GM23338 (cell line): ENCODE measurements at regions not wholly inside any gene's neighbourhood (a gene's known extent, or its start where the extent isn't known, plus 50 kb on each side); places are given as distances from the start of the nearest gene placed in this dataset.

Experiments used
- ATAC-seq: fragments of 200-7000 bp; cut with Tn5 transposase; 3 replicates; pipeline ENCODE4 v1.9.1; 2020
- DNase-seq: peaks from one replicate; pipeline ENCODE4 v3.0.0-alpha.2; 2015; ENCODE audit warnings: low spot score
- H2AFZ ChIP-seq: fragments of 200-600 bp; sonication (generic); 2 replicates; pipeline ENCODE4 v1.8.0; 2016; ENCODE audit warnings: antibody characterized with exemption, mild to moderate bottlenecking, moderate library complexity
- H3F3A ChIP-seq: fragments of 200-600 bp; sonication (generic); replicated peaks from 2 replicates; pipeline ENCODE4 v1.8.0; 2017; ENCODE audit warnings: antibody characterized with exemption, mixed run types, low read depth
- H3K27ac ChIP-seq: fragments of 200-600 bp; sonication (generic); 2 replicates; pipeline ENCODE4 v1.6.1; 2016; ENCODE audit warnings: low read depth
- H3K27me3 ChIP-seq: fragments of 200-600 bp; sonication (generic); 2 replicates; pipeline ENCODE4 v1.8.0; 2016; ENCODE audit warnings: mild to moderate bottlenecking, mixed run types, moderate library complexity; ENCODE audit not compliant: insufficient read depth
- H3K36me3 ChIP-seq: fragments of 200-600 bp; sonication (generic); 2 replicates; pipeline ENCODE4 v1.8.0; 2016; ENCODE audit warnings: mild to moderate bottlenecking; ENCODE audit not compliant: insufficient read depth
- H3K4me1 ChIP-seq: fragments of 200-600 bp; sonication (generic); 2 replicates; pipeline ENCODE4 v1.8.0; 2016; ENCODE audit warnings: mild to moderate bottlenecking, moderate library complexity; ENCODE audit not compliant: insufficient read depth
- H3K4me2 ChIP-seq: fragments of 200-600 bp; sonication (generic); 2 replicates; pipeline ENCODE4 v1.7.1; 2017; ENCODE audit warnings: mixed run types
- H3K4me3 ChIP-seq: fragments of 200-600 bp; sonication (generic); 2 replicates; pipeline ENCODE4 v1.6.1; 2016; ENCODE audit warnings: mixed run types
- H3K79me2 ChIP-seq: fragments of 200-600 bp; sonication (generic); replicated peaks from 2 replicates; pipeline ENCODE4 v1.8.0; 2017; ENCODE audit warnings: mild to moderate bottlenecking; ENCODE audit not compliant: insufficient read depth
- H3K9me2 ChIP-seq: fragments of 200-600 bp; sonication (generic); 2 replicates; pipeline ENCODE4 v1.8.0; 2017; ENCODE audit not compliant: insufficient read depth
- H4K20me1 ChIP-seq: fragments of 200-600 bp; sonication (generic); replicated peaks from 2 replicates; pipeline ENCODE4 v1.8.0; 2017; ENCODE audit warnings: mild to moderate bottlenecking; ENCODE audit not compliant: insufficient read depth
- H3K27ac Mint-ChIP-seq: 2 replicates; pipeline ENCODE4 v1.8.0; 2020; ENCODE audit warnings: inconsistent platforms, mild to moderate bottlenecking, moderate library complexity, mixed read lengths
- H3K27me3 Mint-ChIP-seq: 3 replicates; pipeline ENCODE4 v1.8.0; 2022; ENCODE audit warnings: low read depth, mild to moderate bottlenecking, moderate library complexity, mixed read lengths, inconsistent platforms; ENCODE audit not compliant: insufficient read depth, poor library complexity
- H3K36me3 Mint-ChIP-seq: 3 replicates; pipeline ENCODE4 v1.8.0; 2021; ENCODE audit warnings: low read depth, mild to moderate bottlenecking, inconsistent platforms, moderate library complexity, mixed read lengths
- H3K4me1 Mint-ChIP-seq: 3 replicates; pipeline ENCODE4 v1.8.0; 2020; ENCODE audit warnings: mild to moderate bottlenecking, inconsistent platforms, mixed read lengths
- H3K4me3 Mint-ChIP-seq: 3 replicates; pipeline ENCODE4 v1.8.0; 2021; ENCODE audit warnings: moderate library complexity, mild to moderate bottlenecking, inconsistent platforms, mixed read lengths
- H3K9me3 Mint-ChIP-seq: 3 replicates; pipeline ENCODE4 v1.8.0; 2020; ENCODE audit warnings: moderate library complexity, mild to moderate bottlenecking, inconsistent platforms, mixed read lengths
- CREB1 ChIP-seq: fragments of 250-450 bp; sonication (Bioruptor Pico); IDR thresholded peaks from 2 replicates; pipeline ENCODE4 v1.5.0; 2020; ENCODE audit warnings: low read depth, mild to moderate bottlenecking, moderate library complexity
- CTCF ChIP-seq, 2 experiments: fragments of 200-600 bp in 1 of 2; sonication (generic) in 1 of 2; conservative IDR thresholded peaks; 2 replicates each; pipeline versions ENCODE4 v1.5.1 to v1.6.1; 2016 to 2017; ENCODE audit warnings: antibody characterized with exemption in 2 of 2, low read depth in 2 of 2, mild to moderate bottlenecking in 2 of 2, moderate library complexity in 1 of 2
- EZH2 ChIP-seq: fragments of 200-600 bp; sonication (generic); IDR thresholded peaks from one replicate; pipeline ENCODE4 v1.8.0; 2017; ENCODE audit warnings: antibody characterized with exemption, mild to moderate bottlenecking, low read depth; ENCODE audit not compliant: unreplicated experiment
- EZH2phosphoT487 ChIP-seq: fragments of 200-600 bp; sonication (generic); IDR thresholded peaks from one replicate; pipeline ENCODE4 v1.8.1; 2018; ENCODE audit warnings: antibody characterized with exemption; ENCODE audit not compliant: unreplicated experiment
- JUNB ChIP-seq: IDR thresholded peaks from one replicate; pipeline ENCODE4 v1.6.1; 2016; ENCODE audit warnings: antibody characterized with exemption; ENCODE audit not compliant: unreplicated experiment
- NANOG ChIP-seq: IDR thresholded peaks from 2 replicates; pipeline ENCODE4 v1.6.1; 2016; ENCODE audit warnings: antibody characterized with exemption, borderline replicate concordance
- REST ChIP-seq: IDR thresholded peaks from one replicate; pipeline ENCODE4 v1.6.1; 2018; ENCODE audit warnings: antibody characterized with exemption; ENCODE audit not compliant: unreplicated experiment
- STAT1 ChIP-seq: IDR thresholded peaks from one replicate; pipeline ENCODE4 v1.6.1; 2016; ENCODE audit warnings: antibody characterized with exemption; ENCODE audit not compliant: unreplicated experiment
- ZNF114 ChIP-seq: fragments of 250-450 bp; sonication (Bioruptor Pico); IDR thresholded peaks from 2 replicates; pipeline ENCODE4 v1.5.0; 2020; ENCODE audit warnings: mild to moderate bottlenecking, moderate library complexity
- ZNF331 ChIP-seq: fragments of 250-450 bp; sonication (Bioruptor Pico); IDR thresholded peaks from 2 replicates; pipeline ENCODE4 v1.5.0; 2020; ENCODE audit warnings: low read depth, mild to moderate bottlenecking, moderate library complexity
- TF ChIP-seq, protein P1 (sequence below): fragments of 250-450 bp; sonication (Bioruptor Pico); IDR thresholded peaks from 2 replicates; pipeline ENCODE4 v1.5.0; 2020; ENCODE audit warnings: mild to moderate bottlenecking, moderate library complexity
- TF ChIP-seq, protein P2 (sequence below): IDR thresholded peaks from 2 replicates; pipeline ENCODE4 v1.6.1; 2016; ENCODE audit warnings: antibody characterized with exemption

DNA sequence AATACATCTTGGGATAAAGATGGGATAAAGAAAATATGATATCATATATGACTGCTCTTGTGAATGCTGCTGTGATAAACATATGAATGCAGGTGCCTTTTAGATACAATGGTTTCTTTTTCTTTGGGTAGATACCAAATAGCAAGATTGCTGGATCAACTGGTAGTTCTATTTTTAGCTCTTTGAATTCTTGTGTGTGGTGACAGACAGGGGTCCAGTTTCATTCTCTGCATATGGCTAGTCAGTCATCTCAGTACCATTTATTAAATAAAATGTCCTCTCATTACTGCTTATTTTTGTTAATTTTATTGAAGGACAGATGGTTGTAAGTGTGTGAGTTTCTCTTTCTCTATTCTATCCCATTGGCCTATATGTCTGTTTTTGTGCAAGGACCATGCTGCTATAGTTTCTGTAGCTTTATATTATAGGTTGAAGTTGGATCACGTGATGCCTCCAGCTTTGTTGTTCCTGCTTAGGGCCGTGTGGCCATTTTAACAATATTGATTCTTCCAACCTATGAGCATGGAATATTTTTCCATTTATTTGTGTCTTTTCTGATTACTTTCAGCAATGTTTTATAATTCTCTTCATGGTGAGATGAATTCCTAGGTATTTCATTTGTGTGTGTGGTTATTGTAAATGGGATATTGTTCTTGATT, 1089.8 kb upstream of the CADM2 start:
- DNase-seq (no peak), ATAC-seq (no peak)
- TF ChIP-seq ZNF114 (CRISPR knock-in tag): no peak
- TF ChIP-seq, protein P1, sequence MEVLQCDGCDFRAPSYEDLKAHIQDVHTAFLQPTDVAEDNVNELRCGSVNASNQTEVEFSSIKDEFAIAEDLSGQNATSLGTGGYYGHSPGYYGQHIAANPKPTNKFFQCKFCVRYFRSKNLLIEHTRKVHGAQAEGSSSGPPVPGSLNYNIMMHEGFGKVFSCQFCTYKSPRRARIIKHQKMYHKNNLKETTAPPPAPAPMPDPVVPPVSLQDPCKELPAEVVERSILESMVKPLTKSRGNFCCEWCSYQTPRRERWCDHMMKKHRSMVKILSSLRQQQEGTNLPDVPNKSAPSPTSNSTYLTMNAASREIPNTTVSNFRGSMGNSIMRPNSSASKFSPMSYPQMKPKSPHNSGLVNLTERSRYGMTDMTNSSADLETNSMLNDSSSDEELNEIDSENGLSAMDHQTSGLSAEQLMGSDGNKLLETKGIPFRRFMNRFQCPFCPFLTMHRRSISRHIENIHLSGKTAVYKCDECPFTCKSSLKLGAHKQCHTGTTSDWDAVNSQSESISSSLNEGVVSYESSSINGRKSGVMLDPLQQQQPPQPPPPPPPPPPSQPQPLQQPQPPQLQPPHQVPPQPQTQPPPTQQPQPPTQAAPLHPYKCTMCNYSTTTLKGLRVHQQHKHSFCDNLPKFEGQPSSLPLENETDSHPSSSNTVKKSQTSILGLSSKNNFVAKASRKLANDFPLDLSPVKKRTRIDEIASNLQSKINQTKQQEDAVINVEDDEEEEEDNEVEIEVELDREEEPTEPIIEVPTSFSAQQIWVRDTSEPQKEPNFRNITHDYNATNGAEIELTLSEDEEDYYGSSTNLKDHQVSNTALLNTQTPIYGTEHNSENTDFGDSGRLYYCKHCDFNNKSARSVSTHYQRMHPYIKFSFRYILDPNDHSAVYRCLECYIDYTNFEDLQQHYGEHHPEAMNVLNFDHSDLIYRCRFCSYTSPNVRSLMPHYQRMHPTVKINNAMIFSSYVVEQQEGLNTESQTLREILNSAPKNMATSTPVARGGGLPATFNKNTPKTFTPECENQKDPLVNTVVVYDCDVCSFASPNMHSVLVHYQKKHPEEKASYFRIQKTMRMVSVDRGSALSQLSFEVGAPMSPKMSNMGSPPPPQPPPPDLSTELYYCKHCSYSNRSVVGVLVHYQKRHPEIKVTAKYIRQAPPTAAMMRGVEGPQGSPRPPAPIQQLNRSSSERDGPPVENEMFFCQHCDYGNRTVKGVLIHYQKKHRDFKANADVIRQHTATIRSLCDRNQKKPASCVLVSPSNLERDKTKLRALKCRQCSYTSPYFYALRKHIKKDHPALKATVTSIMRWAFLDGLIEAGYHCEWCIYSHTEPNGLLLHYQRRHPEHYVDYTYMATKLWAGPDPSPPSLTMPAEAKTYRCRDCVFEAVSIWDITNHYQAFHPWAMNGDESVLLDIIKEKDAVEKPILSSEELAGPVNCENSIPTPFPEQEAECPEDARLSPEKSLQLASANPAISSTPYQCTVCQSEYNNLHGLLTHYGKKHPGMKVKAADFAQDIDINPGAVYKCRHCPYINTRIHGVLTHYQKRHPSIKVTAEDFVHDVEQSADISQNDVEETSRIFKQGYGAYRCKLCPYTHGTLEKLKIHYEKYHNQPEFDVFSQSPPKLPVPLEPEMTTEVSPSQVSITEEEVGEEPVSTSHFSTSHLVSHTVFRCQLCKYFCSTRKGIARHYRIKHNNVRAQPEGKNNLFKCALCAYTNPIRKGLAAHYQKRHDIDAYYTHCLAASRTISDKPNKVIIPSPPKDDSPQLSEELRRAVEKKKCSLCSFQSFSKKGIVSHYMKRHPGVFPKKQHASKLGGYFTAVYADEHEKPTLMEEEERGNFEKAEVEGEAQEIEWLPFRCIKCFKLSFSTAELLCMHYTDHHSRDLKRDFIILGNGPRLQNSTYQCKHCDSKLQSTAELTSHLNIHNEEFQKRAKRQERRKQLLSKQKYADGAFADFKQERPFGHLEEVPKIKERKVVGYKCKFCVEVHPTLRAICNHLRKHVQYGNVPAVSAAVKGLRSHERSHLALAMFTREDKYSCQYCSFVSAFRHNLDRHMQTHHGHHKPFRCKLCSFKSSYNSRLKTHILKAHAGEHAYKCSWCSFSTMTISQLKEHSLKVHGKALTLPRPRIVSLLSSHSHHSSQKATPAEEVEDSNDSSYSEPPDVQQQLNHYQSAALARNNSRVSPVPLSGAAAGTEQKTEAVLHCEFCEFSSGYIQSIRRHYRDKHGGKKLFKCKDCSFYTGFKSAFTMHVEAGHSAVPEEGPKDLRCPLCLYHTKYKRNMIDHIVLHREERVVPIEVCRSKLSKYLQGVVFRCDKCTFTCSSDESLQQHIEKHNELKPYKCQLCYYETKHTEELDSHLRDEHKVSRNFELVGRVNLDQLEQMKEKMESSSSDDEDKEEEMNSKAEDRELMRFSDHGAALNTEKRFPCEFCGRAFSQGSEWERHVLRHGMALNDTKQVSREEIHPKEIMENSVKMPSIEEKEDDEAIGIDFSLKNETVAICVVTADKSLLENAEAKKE (CRISPR knock-in tag): no peak
- no peak for TF ChIP-seq CTCF (conservative IDR thresholded peaks at IDR 0.05; ENCODE audit: low read depth in 2 of 2)
- no peak for TF ChIP-seq CREB1
- TF ChIP-seq ZNF331 (CRISPR knock-in tag): no peak
- TF ChIP-seq EZH2phosphoT487: no peak
- TF ChIP-seq, protein P2, sequence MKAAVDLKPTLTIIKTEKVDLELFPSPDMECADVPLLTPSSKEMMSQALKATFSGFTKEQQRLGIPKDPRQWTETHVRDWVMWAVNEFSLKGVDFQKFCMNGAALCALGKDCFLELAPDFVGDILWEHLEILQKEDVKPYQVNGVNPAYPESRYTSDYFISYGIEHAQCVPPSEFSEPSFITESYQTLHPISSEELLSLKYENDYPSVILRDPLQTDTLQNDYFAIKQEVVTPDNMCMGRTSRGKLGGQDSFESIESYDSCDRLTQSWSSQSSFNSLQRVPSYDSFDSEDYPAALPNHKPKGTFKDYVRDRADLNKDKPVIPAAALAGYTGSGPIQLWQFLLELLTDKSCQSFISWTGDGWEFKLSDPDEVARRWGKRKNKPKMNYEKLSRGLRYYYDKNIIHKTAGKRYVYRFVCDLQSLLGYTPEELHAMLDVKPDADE: no peak
- no peak for TF ChIP-seq REST
- no peak for TF ChIP-seq JUNB
- TF ChIP-seq STAT1: no peak
- no peak for TF ChIP-seq NANOG
- no peak for TF ChIP-seq EZH2
- Mint-ChIP-seq H3K4me3 (no peak overlapping the region), H3K9me3 (peaks cover under 1% of the 10 kb centered on the region; the same call in 1 of the 3 replicates), H3K27me3 (no peaks in the 10 kb centered on the region), H3K4me1 (no peaks in the 10 kb centered on the region), H3K27ac (no peak overlapping the region), H3K36me3 (no peaks in the 10 kb centered on the region)
- H3K36me3 ChIP-seq: no peaks in the 10 kb centered on the region
- no peaks in the 10 kb centered on the region for H3K9me2 ChIP-seq
- no peaks in the 10 kb centered on the region for H3K4me1 ChIP-seq
- no peak overlapping the region for H3K4me2 ChIP-seq
- no peaks in the 10 kb centered on the region for H4K20me1 ChIP-seq
- no peaks in the 10 kb centered on the region for H3K79me2 ChIP-seq
- H3K27ac ChIP-seq: no peak overlapping the region
- no peak overlapping the region for H2AFZ ChIP-seq
- no peaks in the 10 kb centered on the region for H3K27me3 ChIP-seq
- no peaks in the 10 kb centered on the region for H3F3A ChIP-seq
- H3K4me3 ChIP-seq: no peak overlapping the region
